GM18870 (cell line): ENCODE measurements at regions not wholly inside any gene's neighbourhood (a gene's known extent, or its start where the extent isn't known, plus 50 kb on each side); places are given as distances from the start of the nearest gene placed in this dataset.
"Not testable (repeated sequence)": the region's sequence is repeated elsewhere in the genome, so short reads cannot be mapped to it uniquely, and the experiment has no call there.

ENCODE experiments used
- ATAC-seq: cut with Tn5 transposase; IDR thresholded peaks from one replicate; pipeline ENCODE4 v1.9.1; 2021; ENCODE audit warnings: moderate library complexity; ENCODE audit not compliant: unreplicated experiment

GRCh38 chr6:90678049-90678779 is 91.3 kb upstream of the MAP3K7 start:
- ATAC-seq, result no peak

- no peak for ATAC-seq
These were observed 90.6 kb upstream of the MAP3K7 start for GRCh38 chr6:90677440-90677839.

- ATAC-seq, result no peak
These were observed 89.8 kb upstream of the MAP3K7 start for GRCh38 chr6:90676516-90677300.

- not testable (repeated sequence) for ATAC-seq
These were observed 88.2 kb upstream of the MAP3K7 start for GRCh38 chr6:90675107-90675506.

- ATAC-seq, result not testable (repeated sequence)
These were observed 87.2 kb upstream of the MAP3K7 start for GRCh38 chr6:90674077-90674476.

GRCh38 chr6:90669846-90670245 is 83.0 kb upstream of the MAP3K7 start:
- no peak for ATAC-seq

GRCh38 chr6:90669420-90669819 is 82.5 kb upstream of the MAP3K7 start:
- no peak for ATAC-seq

GRCh38 chr6:90668141-90668540 is 81.3 kb upstream of the MAP3K7 start:
- ATAC-seq, result no peak

GRCh38 chr6:90663873-90664272 is 77.0 kb upstream of the MAP3K7 start:
- no peak for ATAC-seq

GRCh38 chr6:90663106-90663505 is 76.2 kb upstream of the MAP3K7 start:
- no peak for ATAC-seq

- no peak for ATAC-seq
These were observed 74.1 kb upstream of the MAP3K7 start for GRCh38 chr6:90660931-90661330.

GRCh38 chr6:90658497-90658896 is 71.6 kb upstream of the MAP3K7 start:
- ATAC-seq, result no peak

- ATAC-seq, result no peak
These were observed 69.5 kb upstream of the MAP3K7 start for GRCh38 chr6:90656325-90656724.

GRCh38 chr6:90654806-90655205 is 67.9 kb upstream of the MAP3K7 start:
- no peak for ATAC-seq

GRCh38 chr6:90654166-90654565 is 67.3 kb upstream of the MAP3K7 start:
- ATAC-seq, result no peak

- ATAC-seq, result no peak
These were observed 66.9 kb upstream of the MAP3K7 start for GRCh38 chr6:90653750-90654149.

- ATAC-seq, result no peak
These were observed 63.4 kb upstream of the MAP3K7 start for GRCh38 chr6:90650041-90650940.

GRCh38 chr6:90648873-90649272 is 62.0 kb upstream of the MAP3K7 start:
- no peak for ATAC-seq

GRCh38 chr6:90646940-90647339 is 60.1 kb upstream of the MAP3K7 start:
- no peak for ATAC-seq

- no peak for ATAC-seq
These were observed 58.8 kb upstream of the MAP3K7 start for GRCh38 chr6:90645634-90646033.

- ATAC-seq, result no peak
These were observed 57.6 kb upstream of the MAP3K7 start for GRCh38 chr6:90644492-90644891.
